ENCODE measurements at regions not wholly inside any gene's neighbourhood (a gene's known extent, or its start where the extent isn't known, plus 50 kb on each side); places are given as distances from the start of the nearest gene placed in this dataset.

DNA sequence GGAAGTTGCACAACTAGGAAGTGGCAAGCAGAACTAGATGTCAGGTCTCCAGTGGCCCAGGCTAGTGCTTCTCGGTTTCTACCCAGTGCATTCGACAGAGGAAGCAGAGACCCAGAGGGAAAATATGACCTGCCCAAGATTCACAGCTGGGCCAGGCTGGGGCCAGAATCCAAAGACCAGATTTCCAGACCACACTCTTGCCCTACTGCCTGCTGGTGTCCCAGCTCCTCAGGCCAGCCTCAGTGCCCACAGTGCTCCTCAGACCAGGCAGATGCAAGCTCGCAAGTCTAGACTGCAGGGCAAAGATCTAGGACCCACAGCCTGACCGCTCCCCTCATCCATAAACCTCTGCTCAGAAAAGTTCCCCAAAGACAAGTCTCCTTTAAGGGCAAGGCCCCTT, 262.6 kb downstream of the BUD13 start:
- TF ChIP-seq, protein P1, sequence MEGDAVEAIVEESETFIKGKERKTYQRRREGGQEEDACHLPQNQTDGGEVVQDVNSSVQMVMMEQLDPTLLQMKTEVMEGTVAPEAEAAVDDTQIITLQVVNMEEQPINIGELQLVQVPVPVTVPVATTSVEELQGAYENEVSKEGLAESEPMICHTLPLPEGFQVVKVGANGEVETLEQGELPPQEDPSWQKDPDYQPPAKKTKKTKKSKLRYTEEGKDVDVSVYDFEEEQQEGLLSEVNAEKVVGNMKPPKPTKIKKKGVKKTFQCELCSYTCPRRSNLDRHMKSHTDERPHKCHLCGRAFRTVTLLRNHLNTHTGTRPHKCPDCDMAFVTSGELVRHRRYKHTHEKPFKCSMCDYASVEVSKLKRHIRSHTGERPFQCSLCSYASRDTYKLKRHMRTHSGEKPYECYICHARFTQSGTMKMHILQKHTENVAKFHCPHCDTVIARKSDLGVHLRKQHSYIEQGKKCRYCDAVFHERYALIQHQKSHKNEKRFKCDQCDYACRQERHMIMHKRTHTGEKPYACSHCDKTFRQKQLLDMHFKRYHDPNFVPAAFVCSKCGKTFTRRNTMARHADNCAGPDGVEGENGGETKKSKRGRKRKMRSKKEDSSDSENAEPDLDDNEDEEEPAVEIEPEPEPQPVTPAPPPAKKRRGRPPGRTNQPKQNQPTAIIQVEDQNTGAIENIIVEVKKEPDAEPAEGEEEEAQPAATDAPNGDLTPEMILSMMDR (IDR thresholded peaks at IDR 0.05; ENCODE audit: low read depth, low read length, missing input control): no peak
- TF ChIP-seq, protein P2, sequence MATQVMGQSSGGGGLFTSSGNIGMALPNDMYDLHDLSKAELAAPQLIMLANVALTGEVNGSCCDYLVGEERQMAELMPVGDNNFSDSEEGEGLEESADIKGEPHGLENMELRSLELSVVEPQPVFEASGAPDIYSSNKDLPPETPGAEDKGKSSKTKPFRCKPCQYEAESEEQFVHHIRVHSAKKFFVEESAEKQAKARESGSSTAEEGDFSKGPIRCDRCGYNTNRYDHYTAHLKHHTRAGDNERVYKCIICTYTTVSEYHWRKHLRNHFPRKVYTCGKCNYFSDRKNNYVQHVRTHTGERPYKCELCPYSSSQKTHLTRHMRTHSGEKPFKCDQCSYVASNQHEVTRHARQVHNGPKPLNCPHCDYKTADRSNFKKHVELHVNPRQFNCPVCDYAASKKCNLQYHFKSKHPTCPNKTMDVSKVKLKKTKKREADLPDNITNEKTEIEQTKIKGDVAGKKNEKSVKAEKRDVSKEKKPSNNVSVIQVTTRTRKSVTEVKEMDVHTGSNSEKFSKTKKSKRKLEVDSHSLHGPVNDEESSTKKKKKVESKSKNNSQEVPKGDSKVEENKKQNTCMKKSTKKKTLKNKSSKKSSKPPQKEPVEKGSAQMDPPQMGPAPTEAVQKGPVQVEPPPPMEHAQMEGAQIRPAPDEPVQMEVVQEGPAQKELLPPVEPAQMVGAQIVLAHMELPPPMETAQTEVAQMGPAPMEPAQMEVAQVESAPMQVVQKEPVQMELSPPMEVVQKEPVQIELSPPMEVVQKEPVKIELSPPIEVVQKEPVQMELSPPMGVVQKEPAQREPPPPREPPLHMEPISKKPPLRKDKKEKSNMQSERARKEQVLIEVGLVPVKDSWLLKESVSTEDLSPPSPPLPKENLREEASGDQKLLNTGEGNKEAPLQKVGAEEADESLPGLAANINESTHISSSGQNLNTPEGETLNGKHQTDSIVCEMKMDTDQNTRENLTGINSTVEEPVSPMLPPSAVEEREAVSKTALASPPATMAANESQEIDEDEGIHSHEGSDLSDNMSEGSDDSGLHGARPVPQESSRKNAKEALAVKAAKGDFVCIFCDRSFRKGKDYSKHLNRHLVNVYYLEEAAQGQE (IDR thresholded peaks at IDR 0.05): no peak
- TF ChIP-seq SP1 (IDR thresholded peaks at IDR 0.05): no peak
- TF ChIP-seq HNF4G (IDR thresholded peaks at IDR 0.05): no peak
- TF ChIP-seq YY1 (IDR thresholded peaks at IDR 0.05): no peak
- TF ChIP-seq EGR1 (IDR thresholded peaks at IDR 0.05; ENCODE audit: low read depth in 2 of 2): no peak
- TF ChIP-seq RXRA (IDR thresholded peaks at IDR 0.05): no peak
- TF ChIP-seq TAF1 (conservative IDR thresholded peaks at IDR 0.05): no peak
- TF ChIP-seq, protein P3, sequence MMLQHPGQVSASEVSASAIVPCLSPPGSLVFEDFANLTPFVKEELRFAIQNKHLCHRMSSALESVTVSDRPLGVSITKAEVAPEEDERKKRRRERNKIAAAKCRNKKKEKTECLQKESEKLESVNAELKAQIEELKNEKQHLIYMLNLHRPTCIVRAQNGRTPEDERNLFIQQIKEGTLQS (IDR thresholded peaks at IDR 0.05): no peak
- TF ChIP-seq MAX (IDR thresholded peaks at IDR 0.05): no peak
- no peak for TF ChIP-seq RAD21 (IDR thresholded peaks at IDR 0.05)
- no peak for TF ChIP-seq JUND (IDR thresholded peaks at IDR 0.05)
- no peak for TF ChIP-seq ZBTB33 (IDR thresholded peaks at IDR 0.05)
